ENCODE measurements at regions not wholly inside any gene's neighbourhood (a gene's known extent, or its start where the extent isn't known, plus 50 kb on each side); places are given as distances from the start of the nearest gene placed in this dataset.

DNA sequence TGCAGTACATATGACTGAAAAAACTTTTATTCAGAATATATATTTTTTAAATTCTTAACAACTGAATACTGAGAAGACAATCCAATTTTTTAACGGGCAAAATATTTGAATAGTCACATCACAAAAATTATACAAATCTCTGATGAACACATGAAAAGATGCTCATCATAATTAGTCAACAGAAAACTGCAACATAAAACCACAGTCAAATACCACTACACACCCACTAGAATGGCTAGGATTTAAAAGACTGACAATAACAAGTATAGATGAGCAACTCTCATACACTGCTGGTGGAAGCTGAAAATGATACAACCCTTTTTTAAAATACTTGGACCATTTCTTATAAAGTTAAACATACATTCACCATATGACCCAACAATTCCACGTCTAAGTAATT lies 87.7 kb upstream of the TNFSF4 start:
- Histone ChIP-seq H3K9ac (ENCODE audit: low read depth, low read length, poor library complexity) (no peak overlapping the region), H2BK15ac (ENCODE audit: low read length) (no peak overlapping the region), H3K4me3 (ENCODE audit: low read length in 2 of 2) (no peak overlapping the region), H2BK12ac (ENCODE audit: low read length) (no peak overlapping the region), H4K8ac (ENCODE audit: low read depth, low read length) (no peak overlapping the region), H2AK5ac (ENCODE audit: low read depth, low read length) (no peak overlapping the region), H3K14ac (ENCODE audit: low read length) (no peak overlapping the region), H3K18ac (ENCODE audit: low read length) (no peak overlapping the region), H3K27me3 (ENCODE audit: control insufficient read depth in 3 of 3, insufficient read depth in 3 of 3, low read depth in 1 of 3, low read length in 3 of 3) (no peaks in the 10 kb centered on the region), H2AFZ (ENCODE audit: low read length) (no peak overlapping the region), H3K4me2 (ENCODE audit: insufficient read depth, low read length, poor library complexity, severe bottlenecking) (no peak overlapping the region), H3K27ac (replicated peaks; ENCODE audit: low read length) (no peak overlapping the region), H3K23ac (ENCODE audit: low read depth, low read length, poor library complexity) (no peak overlapping the region), H3K79me1 (ENCODE audit: low read depth, low read length) (no peaks in the 10 kb centered on the region), H3K4me1 (ENCODE audit: control insufficient read depth in 2 of 2, insufficient read depth in 1 of 2, low read depth in 1 of 2, low read length in 2 of 2) (peaks cover 0 to 7% of the 10 kb centered on the region in 2 donors), H3K36me3 (replicated peaks in 1 of 2; ENCODE audit: control insufficient read depth in 2 of 2, insufficient read depth in 2 of 2, low read length in 2 of 2) (no peaks in the 10 kb centered on the region), H2BK120ac (ENCODE audit: low read depth, low read length) (no peak overlapping the region), H3K4ac (ENCODE audit: low read length) (no peak overlapping the region), H3K9me3 (replicated peaks in 1 of 2; ENCODE audit: control insufficient read depth in 2 of 2, insufficient read depth in 1 of 2, low read depth in 1 of 2, low read length in 2 of 2) (no peaks in the 10 kb centered on the region), H2BK5ac (ENCODE audit: low read length) (no peak overlapping the region), H4K91ac (ENCODE audit: low read depth, low read length, poor library complexity) (no peak overlapping the region)
- WGBS, 2 donors (ENCODE audit: extremely low coverage in 2 of 2, insufficient read length in 2 of 2, insufficient replicate concordance in 1 of 2): no CpG with 5 or more reads among the region's 2 CpGs
- DNase-seq (ENCODE audit: low spot score): no peak

- H3K4me2 ChIP-seq (ENCODE audit: insufficient read depth, low read length, poor library complexity, severe bottlenecking): no peak overlapping the region
- H3K4me1 ChIP-seq (ENCODE audit: control insufficient read depth in 2 of 2, insufficient read depth in 1 of 2, low read depth in 1 of 2, low read length in 2 of 2): peaks cover 0 to 7% of the 10 kb centered on the region in 2 donors
- H3K18ac ChIP-seq (ENCODE audit: low read length): no peak overlapping the region
- H2BK120ac ChIP-seq (ENCODE audit: low read depth, low read length): no peak overlapping the region
- no peak overlapping the region for H3K23ac ChIP-seq (ENCODE audit: low read depth, low read length, poor library complexity)
- no peak overlapping the region for H4K91ac ChIP-seq (ENCODE audit: low read depth, low read length, poor library complexity)
- WGBS, 2 donors (ENCODE audit: extremely low coverage in 2 of 2, insufficient read length in 2 of 2, insufficient replicate concordance in 1 of 2): no CpG with 5 or more reads among the region's 1 CpG
- no peak overlapping the region for H2AK5ac ChIP-seq (ENCODE audit: low read depth, low read length)
- DNase-seq (ENCODE audit: low spot score): no peak
- no peak overlapping the region for H2BK15ac ChIP-seq (ENCODE audit: low read length)
- no peak overlapping the region for H3K4ac ChIP-seq (ENCODE audit: low read length)
- H3K9ac ChIP-seq (ENCODE audit: low read depth, low read length, poor library complexity): no peak overlapping the region
- H3K14ac ChIP-seq (ENCODE audit: low read length): no peak overlapping the region
- H3K27me3 ChIP-seq (ENCODE audit: control insufficient read depth in 3 of 3, insufficient read depth in 3 of 3, low read depth in 1 of 3, low read length in 3 of 3): no peaks in the 10 kb centered on the region
- no peak overlapping the region for H3K27ac ChIP-seq (replicated peaks; ENCODE audit: low read length)
- H3K9me3 ChIP-seq (replicated peaks in 1 of 2; ENCODE audit: control insufficient read depth in 2 of 2, insufficient read depth in 1 of 2, low read depth in 1 of 2, low read length in 2 of 2): no peaks in the 10 kb centered on the region
- no peaks in the 10 kb centered on the region for H3K79me1 ChIP-seq (ENCODE audit: low read depth, low read length)
- no peak overlapping the region for H2BK12ac ChIP-seq (ENCODE audit: low read length)
- no peak overlapping the region for H4K8ac ChIP-seq (ENCODE audit: low read depth, low read length)
- no peaks in the 10 kb centered on the region for H3K36me3 ChIP-seq (replicated peaks in 1 of 2; ENCODE audit: control insufficient read depth in 2 of 2, insufficient read depth in 2 of 2, low read length in 2 of 2)
- no peak overlapping the region for H2AFZ ChIP-seq (ENCODE audit: low read length)
- no peak overlapping the region for H3K4me3 ChIP-seq (ENCODE audit: low read length in 2 of 2)
- no peak overlapping the region for H2BK5ac ChIP-seq (ENCODE audit: low read length)
Observed at GRCh38 chr1:173295391-173295790, 88.3 kb upstream of the TNFSF4 start.

GRCh38 chr1:173295995-173296394 lies 88.9 kb upstream of the TNFSF4 start:
- H3K4me2 ChIP-seq (ENCODE audit: insufficient read depth, low read length, poor library complexity, severe bottlenecking): no peak overlapping the region
- no CpG with 5 or more reads among the region's 1 CpG for WGBS, 2 donors (ENCODE audit: extremely low coverage in 2 of 2, insufficient read length in 2 of 2, insufficient replicate concordance in 1 of 2)
- no peaks in the 10 kb centered on the region for H3K27me3 ChIP-seq (ENCODE audit: control insufficient read depth in 3 of 3, insufficient read depth in 3 of 3, low read depth in 1 of 3, low read length in 3 of 3)
- no peak overlapping the region for H2BK5ac ChIP-seq (ENCODE audit: low read length)
- H3K14ac ChIP-seq (ENCODE audit: low read length): no peak overlapping the region
- no peak overlapping the region for H3K23ac ChIP-seq (ENCODE audit: low read depth, low read length, poor library complexity)
- H3K36me3 ChIP-seq (replicated peaks in 1 of 2; ENCODE audit: control insufficient read depth in 2 of 2, insufficient read depth in 2 of 2, low read length in 2 of 2): no peaks in the 10 kb centered on the region
- H3K4me1 ChIP-seq (ENCODE audit: control insufficient read depth in 2 of 2, insufficient read depth in 1 of 2, low read depth in 1 of 2, low read length in 2 of 2): peaks cover 0 to 7% of the 10 kb centered on the region in 2 donors
- H3K9me3 ChIP-seq (replicated peaks in 1 of 2; ENCODE audit: control insufficient read depth in 2 of 2, insufficient read depth in 1 of 2, low read depth in 1 of 2, low read length in 2 of 2): no peaks in the 10 kb centered on the region
- no peak overlapping the region for H3K4ac ChIP-seq (ENCODE audit: low read length)
- no peak overlapping the region for H2BK12ac ChIP-seq (ENCODE audit: low read length)
- H3K4me3 ChIP-seq (ENCODE audit: low read length in 2 of 2): no peak overlapping the region
- H4K8ac ChIP-seq (ENCODE audit: low read depth, low read length): no peak overlapping the region
- H2AFZ ChIP-seq (ENCODE audit: low read length): no peak overlapping the region
- H4K91ac ChIP-seq (ENCODE audit: low read depth, low read length, poor library complexity): no peak overlapping the region
- no peak for DNase-seq (ENCODE audit: low spot score)
- no peak overlapping the region for H2BK15ac ChIP-seq (ENCODE audit: low read length)
- no peak overlapping the region for H3K18ac ChIP-seq (ENCODE audit: low read length)
- H3K9ac ChIP-seq (ENCODE audit: low read depth, low read length, poor library complexity): no peak overlapping the region
- no peaks in the 10 kb centered on the region for H3K79me1 ChIP-seq (ENCODE audit: low read depth, low read length)
- no peak overlapping the region for H3K27ac ChIP-seq (replicated peaks; ENCODE audit: low read length)
- no peak overlapping the region for H2BK120ac ChIP-seq (ENCODE audit: low read depth, low read length)
- no peak overlapping the region for H2AK5ac ChIP-seq (ENCODE audit: low read depth, low read length)

DNA sequence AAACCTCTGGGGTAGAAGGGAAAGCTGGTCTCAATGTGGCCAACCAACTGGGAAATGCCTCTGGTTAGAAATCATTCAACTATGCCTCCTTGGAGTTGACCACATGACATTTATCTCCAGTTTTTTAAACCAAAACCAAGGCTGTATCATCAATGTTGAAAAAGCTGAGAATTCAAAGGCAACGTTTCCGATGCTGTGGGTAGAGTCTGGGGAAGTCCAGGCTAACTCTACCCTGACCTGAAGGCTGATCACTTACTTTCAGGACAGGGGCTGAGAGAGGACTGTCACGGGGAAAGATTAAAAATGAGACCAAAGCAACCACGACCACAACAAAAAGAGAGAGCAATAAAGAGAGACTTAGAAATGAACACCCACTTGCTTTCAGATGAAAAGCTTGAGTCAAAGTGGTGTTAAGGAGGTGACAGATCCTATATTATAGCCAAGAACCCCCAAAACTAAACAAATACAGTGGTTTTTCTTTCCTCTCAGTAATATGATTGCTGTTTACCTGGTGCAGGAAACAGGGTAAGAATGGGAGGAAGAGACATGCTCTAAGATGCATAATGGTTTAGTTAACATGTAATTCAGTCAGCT lies 90.8 kb upstream of the TNFSF4 start:
- no peak overlapping the region for H2BK15ac ChIP-seq (ENCODE audit: low read length)
- H4K91ac ChIP-seq (ENCODE audit: low read depth, low read length, poor library complexity): no peak overlapping the region
- no peak overlapping the region for H2AFZ ChIP-seq (ENCODE audit: low read length)
- WGBS, 2 donors (ENCODE audit: extremely low coverage in 2 of 2, insufficient read length in 2 of 2, insufficient replicate concordance in 1 of 2): no CpG with 5 or more reads among the region's 4 CpGs
- H4K8ac ChIP-seq (ENCODE audit: low read depth, low read length): no peak overlapping the region
- H3K36me3 ChIP-seq (replicated peaks in 1 of 2; ENCODE audit: control insufficient read depth in 2 of 2, insufficient read depth in 2 of 2, low read length in 2 of 2): no peaks in the 10 kb centered on the region
- no peak overlapping the region for H2AK5ac ChIP-seq (ENCODE audit: low read depth, low read length)
- no peak for DNase-seq (ENCODE audit: low spot score)
- no peak overlapping the region for H3K9ac ChIP-seq (ENCODE audit: low read depth, low read length, poor library complexity)
- H3K4me3 ChIP-seq (ENCODE audit: low read length in 2 of 2): no peak overlapping the region
- peaks cover 0 to 7% of the 10 kb centered on the region in 2 donors for H3K4me1 ChIP-seq (ENCODE audit: control insufficient read depth in 2 of 2, insufficient read depth in 1 of 2, low read depth in 1 of 2, low read length in 2 of 2)
- no peak overlapping the region for H3K4me2 ChIP-seq (ENCODE audit: insufficient read depth, low read length, poor library complexity, severe bottlenecking)
- H3K18ac ChIP-seq (ENCODE audit: low read length): no peak overlapping the region
- no peaks in the 10 kb centered on the region for H3K27me3 ChIP-seq (ENCODE audit: control insufficient read depth in 3 of 3, insufficient read depth in 3 of 3, low read depth in 1 of 3, low read length in 3 of 3)
- no peak overlapping the region for H2BK120ac ChIP-seq (ENCODE audit: low read depth, low read length)
- no peak overlapping the region for H3K4ac ChIP-seq (ENCODE audit: low read length)
- H2BK5ac ChIP-seq (ENCODE audit: low read length): no peak overlapping the region
- no peaks in the 10 kb centered on the region for H3K9me3 ChIP-seq (replicated peaks in 1 of 2; ENCODE audit: control insufficient read depth in 2 of 2, insufficient read depth in 1 of 2, low read depth in 1 of 2, low read length in 2 of 2)
- H2BK12ac ChIP-seq (ENCODE audit: low read length): no peak overlapping the region
- H3K27ac ChIP-seq (replicated peaks; ENCODE audit: low read length): no peak overlapping the region
- no peak overlapping the region for H3K14ac ChIP-seq (ENCODE audit: low read length)
- H3K79me1 ChIP-seq (ENCODE audit: low read depth, low read length): no peaks in the 10 kb centered on the region
- H3K23ac ChIP-seq (ENCODE audit: low read depth, low read length, poor library complexity): no peak overlapping the region

Measured in neuronal stem cell (in vitro differentiated cells).